ENCODE measurements at regions not wholly inside any gene's neighbourhood (a gene's known extent, or its start where the extent isn't known, plus 50 kb on each side); places are given as distances from the start of the nearest gene placed in this dataset.
"Not testable (repeated sequence)": the region's sequence is repeated elsewhere in the genome, so short reads cannot be mapped to it uniquely, and the experiment has no call there.

- DNase-seq: not testable (repeated sequence)
Observed at GRCh38 chr12:90687682-90688081, 267.3 kb downstream of the CCER1 start.

GRCh38 chr12:90683871-90684270 lies 271.1 kb downstream of the CCER1 start:
- no peak for DNase-seq

DNA sequence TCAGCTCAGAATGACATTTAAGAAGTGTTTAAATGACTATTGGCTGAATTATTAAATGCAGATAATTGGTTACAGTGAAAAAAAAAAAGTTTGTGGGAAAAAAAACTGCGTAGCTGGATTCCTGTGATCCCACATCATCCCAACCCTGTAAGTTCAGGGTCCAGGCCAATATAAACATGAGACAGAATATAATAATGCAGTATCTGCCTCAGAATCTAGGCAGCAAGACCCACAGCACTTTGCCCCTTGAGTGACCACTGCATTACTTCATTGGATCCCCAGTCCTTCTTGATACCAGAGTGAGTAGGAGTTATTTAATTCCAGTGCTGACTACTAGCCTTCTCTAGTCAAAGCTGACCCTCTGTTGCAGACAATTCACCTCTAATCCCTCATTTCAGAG lies 272.6 kb downstream of the CCER1 start:
- no peak for DNase-seq

- DNase-seq: no peak
Observed at GRCh38 chr12:90679674-90680073, 275.3 kb downstream of the CCER1 start.

DNA sequence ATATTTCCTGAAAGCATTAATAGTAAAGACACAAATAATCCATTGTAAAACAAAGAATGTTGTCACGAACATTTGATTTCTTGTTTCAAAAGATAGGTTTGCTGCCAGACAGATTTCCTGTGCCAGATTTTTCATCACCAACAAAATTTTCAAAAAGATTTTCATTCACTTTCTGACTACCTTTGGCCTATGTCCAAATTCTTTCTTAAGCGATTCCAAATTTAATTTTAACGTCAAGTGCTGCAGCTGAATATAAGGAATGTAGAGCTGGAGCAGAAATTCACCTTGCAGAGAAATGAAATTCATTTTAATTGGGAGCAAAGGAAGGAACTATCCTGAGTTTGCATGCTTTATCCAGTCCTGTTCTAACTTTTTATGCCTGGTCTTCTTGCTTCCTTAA lies 277.4 kb downstream of the CCER1 start:
- no peak for DNase-seq

DNA sequence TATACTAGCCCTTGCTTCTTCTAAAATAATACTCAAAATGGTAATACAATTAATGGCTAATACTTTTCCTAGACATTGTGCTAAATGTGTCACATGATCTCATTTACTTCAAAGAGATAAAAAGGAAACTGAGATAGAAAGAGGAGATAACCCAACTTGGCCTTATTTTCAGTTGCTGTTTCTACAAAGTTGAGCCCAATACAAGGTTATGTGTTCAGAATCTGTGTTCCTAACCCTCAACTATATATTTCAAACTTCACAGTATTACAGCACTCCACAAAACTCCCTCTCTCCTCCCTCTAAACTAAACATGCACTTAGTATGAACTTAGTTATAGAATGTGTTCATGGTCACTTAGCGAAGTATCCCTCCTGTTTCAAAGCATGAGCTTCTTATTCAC lies 277.9 kb downstream of the CCER1 start:
- no peak for DNase-seq

DNA sequence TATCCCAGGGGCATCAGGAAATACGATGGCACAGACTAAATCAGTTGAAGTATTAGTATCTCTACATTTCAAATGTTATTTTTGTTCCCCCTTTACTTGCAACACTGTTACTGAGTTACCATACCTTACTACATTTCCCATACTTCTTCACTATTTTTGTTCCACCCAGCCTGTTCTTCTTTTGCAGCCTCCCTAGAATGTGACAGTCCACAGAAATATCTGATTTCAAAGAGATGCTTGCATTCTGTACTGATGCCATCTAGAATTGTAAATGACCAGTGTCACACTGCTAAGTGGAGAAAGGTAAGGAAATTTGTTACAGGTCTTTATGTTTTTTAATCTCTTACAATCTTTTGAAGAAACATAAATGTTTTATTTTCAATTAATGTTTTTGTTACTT lies 279.9 kb downstream of the CCER1 start:
- no peak for DNase-seq

DNA sequence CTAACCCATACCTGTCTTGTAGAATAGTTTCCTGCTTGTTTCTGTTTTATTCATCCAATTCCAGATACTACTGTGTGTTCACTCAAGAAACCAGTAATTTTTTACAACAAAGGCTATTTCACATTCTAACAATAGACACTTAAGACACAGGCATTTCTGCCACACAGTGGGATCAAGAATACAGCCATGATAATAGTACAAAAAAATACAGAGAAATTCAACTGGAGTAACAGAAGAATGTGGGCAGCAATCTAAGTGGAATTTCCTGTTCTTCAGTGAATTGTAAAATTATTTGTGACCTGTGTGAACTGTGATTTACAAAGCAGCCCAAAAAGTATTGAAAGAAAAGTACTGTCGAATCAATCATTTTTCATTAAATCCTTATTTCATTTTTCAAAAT lies 282.9 kb downstream of the CCER1 start:
- no peak for DNase-seq

GRCh38 chr12:90663949-90664348 lies 291.0 kb downstream of the CCER1 start:
- not testable (repeated sequence) for DNase-seq

GRCh38 chr12:90659060-90659459 lies 295.9 kb downstream of the CCER1 start:
- DNase-seq: no peak

DNA sequence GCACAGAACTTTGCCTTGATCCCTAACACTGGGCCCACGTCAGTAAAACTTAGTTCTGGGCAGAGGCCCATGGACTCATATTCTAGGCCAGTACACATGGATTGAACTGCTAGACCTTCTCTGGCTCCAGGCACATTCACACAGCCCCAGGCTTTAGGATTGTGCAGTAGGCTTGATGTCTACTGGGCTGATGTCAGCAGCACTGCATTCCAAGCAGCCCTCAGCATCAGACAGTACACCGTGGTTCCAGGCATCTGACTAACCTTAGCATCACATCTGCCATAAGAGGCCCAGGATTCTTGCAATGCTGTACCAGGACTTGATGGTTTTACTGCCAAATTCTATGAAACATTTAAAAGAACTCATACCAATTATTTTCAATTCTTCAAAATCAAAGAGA lies 301.9 kb downstream of the CCER1 start:
- no peak for DNase-seq

DNA sequence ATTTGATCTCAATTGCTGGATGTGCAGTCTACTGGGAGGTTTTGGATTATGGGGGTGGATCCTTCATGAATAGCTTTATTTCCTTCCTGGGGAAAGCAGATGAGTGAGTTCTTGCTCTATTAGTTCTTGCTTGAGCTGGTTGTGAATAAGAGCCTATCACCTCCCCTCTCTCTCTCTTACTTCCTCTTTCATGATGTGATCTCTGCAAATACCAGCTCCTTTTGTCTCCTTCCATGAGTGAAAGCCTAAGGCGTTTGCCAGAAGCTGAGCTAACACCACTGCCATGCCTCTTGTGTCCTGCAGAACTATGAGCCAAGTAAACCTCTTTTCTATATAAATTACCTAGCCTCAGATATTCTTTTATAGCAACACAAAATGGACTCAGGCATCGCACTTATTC lies 302.7 kb downstream of the CCER1 start:
- DNase-seq: no peak

- DNase-seq: no peak
Observed at GRCh38 chr12:90645181-90645580, 309.8 kb downstream of the CCER1 start.

DNA sequence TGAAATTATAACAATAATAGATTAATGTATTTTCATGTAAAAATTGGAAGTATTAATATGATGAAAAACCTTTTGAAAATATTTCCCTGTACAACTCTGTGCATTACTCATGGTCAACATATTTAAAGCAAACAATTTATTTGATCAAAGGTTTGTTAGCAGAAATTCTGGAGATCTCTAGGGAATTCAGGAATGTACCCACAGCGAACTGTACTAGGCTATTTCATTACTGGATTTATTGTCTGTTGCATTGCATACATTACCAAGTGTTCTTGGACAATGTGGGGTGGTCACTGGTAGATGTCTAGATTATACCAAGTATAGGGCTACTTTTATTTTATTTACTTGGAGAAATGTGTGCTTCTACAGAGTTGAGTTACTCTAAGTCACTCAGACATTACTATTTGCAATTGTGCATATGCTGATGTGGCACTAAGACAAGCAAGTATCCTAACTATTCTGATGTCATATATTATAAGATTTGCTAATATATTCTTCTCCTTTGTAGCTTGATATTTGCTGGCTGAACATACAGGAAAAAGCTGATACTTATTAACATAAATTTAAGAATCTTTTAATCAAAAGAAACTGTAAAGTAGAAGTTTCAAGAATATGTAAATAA lies 323.3 kb downstream of the CCER1 start:
- DNase-seq: no peak

- DNase-seq: peak; percentile 72
Observed at GRCh38 chr12:90630006-90630405, 325.0 kb downstream of the CCER1 start.

DNA sequence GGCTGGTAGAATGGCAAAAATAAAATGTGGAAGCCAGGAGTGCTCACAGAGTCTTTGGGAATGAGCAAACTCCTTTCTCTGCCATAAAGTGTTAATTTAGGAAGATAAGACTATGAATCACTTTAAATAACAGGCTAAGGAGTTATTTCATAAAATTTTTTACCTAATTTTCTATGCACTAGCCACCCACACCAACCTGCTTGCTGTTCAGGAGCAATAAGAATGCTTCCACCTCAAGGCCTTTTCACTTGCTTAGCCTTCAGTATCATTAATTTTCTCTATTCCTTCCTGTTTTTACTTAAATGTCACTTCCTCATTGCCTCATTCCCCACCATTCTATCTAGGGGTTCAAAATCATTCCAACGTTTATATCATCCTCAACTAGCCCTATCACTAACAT lies 326.8 kb downstream of the CCER1 start:
- DNase-seq: no peak

DNA sequence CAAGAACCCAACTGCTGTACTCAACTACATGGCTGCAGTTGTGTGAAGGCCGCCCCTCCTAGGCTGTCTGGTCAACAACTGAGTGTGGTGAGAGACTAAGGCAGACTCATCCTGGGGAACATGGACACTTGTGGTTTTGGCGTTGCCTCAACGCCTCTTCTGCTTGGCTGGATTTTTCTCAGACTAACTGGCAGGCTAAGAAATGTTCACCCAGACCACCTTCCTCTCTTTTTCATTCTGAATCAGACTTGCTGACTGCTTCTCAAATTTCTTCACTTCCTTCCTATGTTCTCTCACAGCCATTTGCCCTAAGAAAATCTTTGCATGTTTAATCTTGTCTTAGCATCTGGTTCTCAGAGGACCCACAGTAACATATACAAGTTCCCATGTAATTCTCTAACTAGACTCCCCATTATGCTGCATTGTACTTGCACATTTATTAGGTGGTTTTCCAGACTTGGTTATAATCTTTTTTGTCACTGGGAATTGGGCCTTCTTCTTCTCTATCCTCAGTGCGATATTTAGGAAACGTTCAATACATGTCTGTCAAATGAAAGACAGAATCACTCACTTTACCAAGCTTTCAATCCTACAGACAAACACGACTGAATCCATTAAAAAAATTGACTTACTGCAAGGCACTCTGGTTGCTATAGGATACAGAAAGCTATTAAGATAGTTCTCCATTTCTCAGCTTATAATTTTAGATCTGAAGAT lies 327.6 kb downstream of the CCER1 start:
- no peak for DNase-seq

GRCh38 chr12:90622431-90622830 lies 332.5 kb downstream of the CCER1 start:
- DNase-seq: no peak

- DNase-seq: no peak
Observed at GRCh38 chr12:90621927-90622326, 333.0 kb downstream of the CCER1 start.

- no peak for DNase-seq
Observed at GRCh38 chr12:90619943-90620342, 335.0 kb downstream of the CCER1 start.

DNA sequence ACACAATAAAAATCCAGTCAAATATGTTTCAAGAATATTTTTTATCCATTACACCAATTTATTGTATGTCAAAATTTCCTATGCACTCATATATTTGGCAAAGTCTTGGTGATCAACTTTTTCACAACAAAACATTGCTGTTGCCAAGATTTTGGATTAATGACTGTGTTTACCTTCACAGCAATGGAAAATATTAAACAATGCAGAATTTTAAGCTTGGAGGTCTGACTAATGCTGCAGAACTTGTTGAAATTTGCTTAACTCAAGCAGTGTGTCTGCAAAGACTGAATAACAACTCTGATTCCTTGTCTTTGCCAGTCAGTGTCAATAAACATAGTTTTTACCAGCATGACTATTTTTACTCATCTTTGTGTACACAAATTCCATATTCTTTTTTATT lies 336.4 kb downstream of the CCER1 start:
- no peak for DNase-seq

- DNase-seq: no peak
Observed at GRCh38 chr12:90611891-90612290, 343.1 kb downstream of the CCER1 start.

- DNase-seq: no peak
Observed at GRCh38 chr12:90611048-90611447, 343.9 kb downstream of the CCER1 start.

DNA sequence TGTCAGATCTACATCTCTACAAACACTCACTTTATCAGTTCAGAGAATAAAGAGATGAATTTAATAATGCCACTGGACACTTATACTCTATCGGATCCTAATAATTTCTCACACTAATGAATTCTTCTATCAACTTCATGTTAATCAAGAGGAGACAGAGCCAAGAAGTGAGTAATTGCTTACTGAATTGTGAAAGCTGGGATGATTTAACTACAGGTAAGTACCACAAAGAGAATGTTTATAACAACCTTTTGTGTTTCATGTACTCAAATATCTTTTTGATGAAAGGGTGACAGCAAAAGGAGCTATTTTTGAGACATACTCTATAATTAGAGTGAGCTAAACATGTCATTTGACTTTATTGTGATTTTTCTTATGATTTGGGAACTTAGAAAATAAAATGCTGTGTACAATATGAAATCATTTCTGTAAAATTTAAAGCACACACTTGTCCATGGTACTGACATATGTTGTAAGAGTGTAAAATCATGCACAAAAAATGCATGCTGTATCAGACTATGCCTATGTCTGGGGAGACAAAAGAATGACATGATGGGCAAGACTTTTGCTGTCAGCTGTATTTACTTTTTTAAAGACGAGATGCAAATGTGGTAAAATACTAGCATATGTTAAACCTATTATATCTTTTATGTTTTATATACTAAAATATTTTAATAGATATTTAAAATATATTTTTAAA lies 361.2 kb downstream of the CCER1 start:
- no peak for DNase-seq

All from NCI-H187 treated with DMSO at 0.1 percent for 48 hours (cell line).